VCaP (cell line): ENCODE measurements at regions not wholly inside any gene's neighbourhood (a gene's known extent, or its start where the extent isn't known, plus 50 kb on each side); places are given as distances from the start of the nearest gene placed in this dataset.

Experiments
- H3K27ac ChIP-seq: fragments of 450-650 bp; 2 replicates; pipeline ENCODE4 v1.5.1; 2017
- TF ChIP-seq, protein P1 (sequence below): fragments of 450-650 bp; conservative IDR thresholded peaks from 2 replicates; pipeline ENCODE4 v1.5.1; 2017; ENCODE audit warnings: mild to moderate bottlenecking, moderate library complexity

DNA sequence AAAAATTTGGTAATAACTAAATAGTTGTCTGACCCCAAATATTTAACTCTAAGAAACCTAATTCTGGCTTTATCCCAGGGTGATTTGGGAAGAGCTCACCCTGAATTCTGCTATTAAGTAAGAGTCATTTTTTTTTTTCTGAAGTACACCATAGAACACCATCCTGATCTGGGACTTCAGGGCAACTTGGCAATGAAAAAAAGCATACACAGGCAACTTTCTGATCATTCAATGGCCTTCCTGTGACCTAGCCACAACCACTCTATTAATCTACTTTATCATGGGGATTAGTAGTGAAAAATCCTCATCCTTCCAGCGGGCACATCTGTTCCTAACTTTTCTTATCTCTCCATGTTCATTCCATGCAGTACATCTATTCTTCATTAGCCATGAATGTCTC is 333.2 kb upstream of the MAD2L1 start:
- TF ChIP-seq, protein P1, sequence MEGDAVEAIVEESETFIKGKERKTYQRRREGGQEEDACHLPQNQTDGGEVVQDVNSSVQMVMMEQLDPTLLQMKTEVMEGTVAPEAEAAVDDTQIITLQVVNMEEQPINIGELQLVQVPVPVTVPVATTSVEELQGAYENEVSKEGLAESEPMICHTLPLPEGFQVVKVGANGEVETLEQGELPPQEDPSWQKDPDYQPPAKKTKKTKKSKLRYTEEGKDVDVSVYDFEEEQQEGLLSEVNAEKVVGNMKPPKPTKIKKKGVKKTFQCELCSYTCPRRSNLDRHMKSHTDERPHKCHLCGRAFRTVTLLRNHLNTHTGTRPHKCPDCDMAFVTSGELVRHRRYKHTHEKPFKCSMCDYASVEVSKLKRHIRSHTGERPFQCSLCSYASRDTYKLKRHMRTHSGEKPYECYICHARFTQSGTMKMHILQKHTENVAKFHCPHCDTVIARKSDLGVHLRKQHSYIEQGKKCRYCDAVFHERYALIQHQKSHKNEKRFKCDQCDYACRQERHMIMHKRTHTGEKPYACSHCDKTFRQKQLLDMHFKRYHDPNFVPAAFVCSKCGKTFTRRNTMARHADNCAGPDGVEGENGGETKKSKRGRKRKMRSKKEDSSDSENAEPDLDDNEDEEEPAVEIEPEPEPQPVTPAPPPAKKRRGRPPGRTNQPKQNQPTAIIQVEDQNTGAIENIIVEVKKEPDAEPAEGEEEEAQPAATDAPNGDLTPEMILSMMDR = no peak

DNA sequence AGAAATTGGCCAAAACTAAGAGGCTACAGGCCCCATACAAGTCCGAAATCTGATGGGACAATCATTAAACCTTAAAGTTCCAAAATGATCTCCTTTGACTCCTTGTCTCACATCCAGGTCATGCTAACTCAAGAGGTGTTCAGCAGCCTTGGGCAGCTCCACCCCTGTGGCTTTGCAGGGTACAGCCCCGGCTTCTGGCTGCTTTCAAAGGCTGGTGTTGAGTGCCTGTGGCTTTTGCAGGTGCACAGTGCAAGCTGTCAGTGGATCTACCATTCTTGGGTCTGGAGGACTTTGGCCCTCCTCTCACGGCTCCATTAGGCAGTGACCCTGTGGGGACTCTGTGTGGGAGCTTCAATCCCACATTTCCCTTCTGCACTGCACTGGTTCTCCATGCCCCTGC is 329.1 kb upstream of the MAD2L1 start:
- TF ChIP-seq, protein P1 = no peak
- no peak overlapping the region for H3K27ac ChIP-seq

More for the DNA sequence above, 333.2 kb upstream of the MAD2L1 start:
- H3K27ac ChIP-seq = no peak overlapping the region

DNA sequence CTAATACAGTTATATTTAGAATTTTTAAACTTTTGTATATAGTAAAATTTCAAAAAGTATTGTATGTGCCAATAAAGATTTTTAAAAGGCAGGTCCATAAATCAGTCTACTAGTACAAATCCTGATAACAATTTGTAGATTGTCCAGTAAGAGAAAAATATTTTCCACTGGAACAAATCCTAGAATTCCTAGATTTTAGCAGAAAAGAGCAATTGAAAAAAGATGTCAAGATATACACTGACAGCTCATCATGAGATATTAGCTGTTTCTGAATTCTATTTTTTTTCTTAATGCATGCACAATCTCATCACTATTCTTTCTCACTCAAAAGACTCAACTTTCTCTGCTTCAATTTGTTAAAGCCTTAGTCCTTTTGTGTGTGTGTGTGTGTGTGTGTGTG is 289.2 kb upstream of the MAD2L1 start:
- H3K27ac ChIP-seq = no peak overlapping the region
- TF ChIP-seq, protein P1 = no peak

DNA sequence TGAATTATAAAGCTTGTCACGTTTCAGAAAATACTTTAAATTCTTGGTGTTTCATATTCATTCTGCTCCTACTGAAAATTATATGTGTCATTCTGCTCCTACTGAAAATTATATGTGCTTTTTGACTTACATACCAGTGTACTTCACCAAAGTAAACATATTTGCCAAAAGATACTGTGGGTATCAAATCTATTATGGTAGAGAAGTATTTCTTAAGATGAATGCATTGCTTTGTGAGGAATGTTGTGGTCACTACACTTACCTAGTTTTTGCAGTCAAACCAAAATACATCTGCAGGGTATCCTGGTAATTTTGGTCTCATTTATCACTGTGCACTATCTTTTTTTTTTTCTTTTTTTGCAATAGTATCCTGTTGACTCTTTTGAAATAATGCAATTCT is 287.7 kb upstream of the MAD2L1 start:
- TF ChIP-seq, protein P1 = no peak

DNA sequence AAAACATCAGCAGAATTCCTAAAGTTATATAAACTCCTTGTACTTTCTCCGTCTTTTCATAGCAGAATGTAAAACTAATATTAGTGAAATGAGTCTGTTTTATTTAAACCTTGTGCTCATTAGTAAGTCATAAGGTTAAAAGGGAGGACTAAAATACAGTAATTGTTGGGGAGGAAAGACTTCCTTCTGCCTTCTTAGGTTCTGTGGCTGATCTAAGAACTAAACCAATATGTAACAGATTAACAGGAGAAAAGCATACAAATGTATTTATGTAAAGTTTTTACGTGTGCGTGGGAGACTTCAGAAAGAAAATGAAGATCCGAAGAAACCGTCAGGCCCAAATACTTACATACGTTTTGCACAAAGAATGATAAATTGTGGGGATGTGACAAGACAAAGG is 286.6 kb upstream of the MAD2L1 start:
- H3K27ac ChIP-seq = no peak overlapping the region
- TF ChIP-seq, protein P1 = no peak

More for the DNA sequence above, 287.7 kb upstream of the MAD2L1 start:
- no peak overlapping the region for H3K27ac ChIP-seq

DNA sequence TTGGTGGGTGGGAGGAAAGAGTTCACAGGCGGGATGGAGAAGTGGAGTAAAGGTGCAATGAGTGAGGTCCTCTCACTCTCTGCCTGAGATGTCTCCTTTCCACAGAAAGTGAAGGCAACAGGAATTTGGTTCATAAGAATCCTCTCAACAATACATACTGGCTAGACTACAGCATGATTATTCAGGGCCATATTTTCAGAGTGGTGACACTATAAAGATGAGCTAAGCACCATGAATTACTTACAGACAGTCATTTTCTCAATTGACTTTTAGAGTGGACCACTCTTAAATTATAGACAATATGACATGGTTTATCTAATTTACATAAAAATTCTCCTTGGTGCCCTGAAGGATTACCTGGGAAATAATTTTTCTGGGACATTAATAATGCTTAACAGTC is 286.1 kb upstream of the MAD2L1 start:
- H3K27ac ChIP-seq = no peak overlapping the region
- TF ChIP-seq, protein P1 = no peak

DNA sequence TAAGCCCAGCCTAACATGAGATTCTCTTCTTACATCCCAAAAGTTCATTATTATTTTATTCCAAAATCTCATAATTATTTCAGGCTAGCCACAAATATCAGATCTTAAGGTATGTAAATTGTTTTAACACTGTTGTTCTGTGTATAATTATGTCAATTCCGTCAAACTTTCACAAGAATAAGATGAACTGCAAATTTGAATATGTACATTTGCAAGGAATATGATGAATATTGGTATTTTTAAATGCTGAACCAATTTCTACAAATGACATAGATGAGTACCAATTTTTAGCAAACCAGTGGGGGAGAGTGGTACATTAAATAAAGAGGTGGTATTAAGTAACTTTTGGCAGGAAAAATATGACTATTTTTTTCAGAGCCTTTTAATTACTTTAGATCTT is 282.3 kb upstream of the MAD2L1 start:
- TF ChIP-seq, protein P1 = no peak
- H3K27ac ChIP-seq = no peak overlapping the region

DNA sequence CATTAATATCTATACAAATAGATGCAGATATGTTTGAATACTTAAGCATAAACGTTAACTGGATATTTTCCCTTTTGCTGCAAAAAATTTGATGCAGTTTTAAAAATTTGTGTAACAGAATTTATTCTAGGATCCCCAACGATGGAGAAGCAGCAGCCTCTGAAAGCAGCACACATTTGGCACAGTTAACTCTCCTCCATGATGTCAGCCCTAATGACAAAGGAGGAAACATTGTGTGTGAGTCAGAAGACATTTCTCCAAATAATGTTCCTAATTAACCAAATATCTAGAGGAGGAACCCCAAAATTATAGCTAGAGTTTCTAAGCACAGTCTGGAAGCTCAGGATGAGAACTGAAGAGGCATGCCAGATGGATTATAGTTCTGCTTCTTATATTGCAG is 281.9 kb upstream of the MAD2L1 start:
- H3K27ac ChIP-seq = no peak overlapping the region
- TF ChIP-seq, protein P1 = no peak
